Mesothelial cell of epicardium (in vitro differentiated cells): ENCODE measurements at regions not wholly inside any gene's neighbourhood (a gene's known extent, or its start where the extent isn't known, plus 50 kb on each side); places are given as distances from the start of the nearest gene placed in this dataset.
"Not testable (repeated sequence)": the region's sequence is repeated elsewhere in the genome, so short reads cannot be mapped to it uniquely, and the experiment has no call there.

Experiments
- DNase-seq, 2 experiments: peaks; one replicate each; pipeline ENCODE4 v3.0.0; 2021; ENCODE audit warnings: low spot score in 2 of 2; ENCODE audit not compliant: unreplicated experiment in 2 of 2
- H3K27ac Mint-ChIP-seq: 2 replicates; pipeline ENCODE4 v1.8.0; 2021; ENCODE audit warnings: mixed read lengths
- H3K27me3 Mint-ChIP-seq: 2 replicates; pipeline ENCODE4 v1.8.0; 2021; ENCODE audit warnings: low read depth, mixed read lengths
- H3K36me3 Mint-ChIP-seq: 2 replicates; pipeline ENCODE4 v1.8.0; 2021; ENCODE audit warnings: mixed read lengths
- H3K4me1 Mint-ChIP-seq: 2 replicates; pipeline ENCODE4 v1.8.0; 2021; ENCODE audit warnings: mixed read lengths
- H3K4me3 Mint-ChIP-seq: 2 replicates; pipeline ENCODE4 v1.8.0; 2021; ENCODE audit warnings: mild to moderate bottlenecking, moderate library complexity, mixed read lengths
- H3K9me3 Mint-ChIP-seq: 2 replicates; pipeline ENCODE4 v1.8.0; 2021; ENCODE audit warnings: mixed read lengths
- CTCF ChIP-seq: fragments of 200-600 bp; sonication (generic); IDR thresholded peaks from one replicate; pipeline ENCODE4 v1.5.0; 2021; ENCODE audit warnings: antibody characterized with exemption; ENCODE audit not compliant: unreplicated experiment

GRCh38 chr6:12355354-12355753, 65.2 kb downstream of the EDN1 start:
- no peak for TF ChIP-seq CTCF
- no peak overlapping the region for H3K4me3 Mint-ChIP-seq
- peaks cover 15% of the 10 kb centered on the region for H3K9me3 Mint-ChIP-seq
- DNase-seq, result no peak
- H3K36me3 Mint-ChIP-seq, result peaks cover 1% of the 10 kb centered on the region
- peaks cover 3% of the 10 kb centered on the region for H3K4me1 Mint-ChIP-seq
- H3K27ac Mint-ChIP-seq, result no peak overlapping the region
- H3K27me3 Mint-ChIP-seq, result no peaks in the 10 kb centered on the region

- peaks cover 9% of the 10 kb centered on the region for H3K9me3 Mint-ChIP-seq
- H3K36me3 Mint-ChIP-seq, result peaks cover 1% of the 10 kb centered on the region
- H3K27me3 Mint-ChIP-seq, result no peaks in the 10 kb centered on the region
- TF ChIP-seq CTCF, result no peak
- no peak for DNase-seq
- no peak overlapping the region for H3K4me3 Mint-ChIP-seq
- peaks cover 3% of the 10 kb centered on the region for H3K4me1 Mint-ChIP-seq
- H3K27ac Mint-ChIP-seq, result no peak overlapping the region
Observed at GRCh38 chr6:12356431-12356830, 66.3 kb downstream of the EDN1 start.

- Mint-ChIP-seq H3K4me3 (no peak overlapping the region), H3K27me3 (no peaks in the 10 kb centered on the region), H3K27ac (no peak overlapping the region), H3K9me3 (peaks cover 4% of the 10 kb centered on the region), H3K4me1 (peaks cover 3% of the 10 kb centered on the region), H3K36me3 (no peaks in the 10 kb centered on the region)
- TF ChIP-seq CTCF, result no peak
- DNase-seq, result no peak
Observed at GRCh38 chr6:12356983-12357972, 67.1 kb downstream of the EDN1 start.

- Mint-ChIP-seq H3K36me3 (no peaks in the 10 kb centered on the region), H3K4me3 (no peak overlapping the region), H3K27ac (no peak overlapping the region), H3K4me1 (peaks cover 3% of the 10 kb centered on the region), H3K9me3 (no peaks in the 10 kb centered on the region), H3K27me3 (no peaks in the 10 kb centered on the region)
- DNase-seq, result no peak
- TF ChIP-seq CTCF, result no peak
Observed at GRCh38 chr6:12359036-12359435, 68.9 kb downstream of the EDN1 start.

GRCh38 chr6:12361042-12361765, 71.0 kb downstream of the EDN1 start:
- TF ChIP-seq CTCF, result no peak
- Mint-ChIP-seq H3K9me3 (no peaks in the 10 kb centered on the region), H3K27me3 (no peaks in the 10 kb centered on the region), H3K27ac (no peak overlapping the region), H3K4me1 (peaks cover 6% of the 10 kb centered on the region), H3K4me3 (no peak overlapping the region), H3K36me3 (no peaks in the 10 kb centered on the region)
- DNase-seq, result no peak

GRCh38 chr6:12363277-12363650, 73.1 kb downstream of the EDN1 start:
- DNase-seq, H3K9me3 Mint-ChIP-seq, H3K36me3 Mint-ChIP-seq: not testable (repeated sequence)

More at GRCh38 chr6:12363277-12363650, 73.1 kb downstream of the EDN1 start:
- H3K4me1 Mint-ChIP-seq, H3K27ac Mint-ChIP-seq, H3K4me3 Mint-ChIP-seq, H3K27me3 Mint-ChIP-seq: not testable (repeated sequence)
